BE2C (cell line): ENCODE measurements at regions not wholly inside any gene's neighbourhood (a gene's known extent, or its start where the extent isn't known, plus 50 kb on each side); places are given as distances from the start of the nearest gene placed in this dataset.

Source experiments
- DNase-seq: peaks from one replicate; pipeline ENCODE4 v3.0.0-alpha.2; 2020
- H3K27me3 ChIP-seq: fragments of 250-450 bp; sonication (Bioruptor Pico); 2 replicates; pipeline ENCODE4 v1.5.1; 2020; ENCODE audit warnings: mild to moderate bottlenecking
- H3K36me3 ChIP-seq: fragments of 250-450 bp; sonication (Bioruptor Pico); 2 replicates; pipeline ENCODE4 v1.5.1; 2020; ENCODE audit warnings: mild to moderate bottlenecking
- H3K4me1 ChIP-seq: fragments of 250-450 bp; sonication (Bioruptor Pico); 2 replicates; pipeline ENCODE4 v1.5.1; 2020
- H3K4me3 ChIP-seq: 2 replicates; pipeline ENCODE4 v1.5.1; 2011; ENCODE audit warnings: low read depth, low read length
- H3K9me3 ChIP-seq: fragments of 250-450 bp; sonication (Bioruptor Pico); 2 replicates; pipeline ENCODE4 v1.5.1; 2020
- CTCF ChIP-seq: IDR thresholded peaks from 2 replicates; pipeline ENCODE4 v1.5.1; 2012; ENCODE audit warnings: mild to moderate bottlenecking, low read depth, low read length

GRCh38 chr14:97709552-97709951, 912.4 kb downstream of the VRK1 start:
- no peaks in the 10 kb centered on the region for H3K4me1 ChIP-seq
- no peaks in the 10 kb centered on the region for H3K27me3 ChIP-seq
- no peak for DNase-seq
- no peaks in the 10 kb centered on the region for H3K9me3 ChIP-seq
- no peak overlapping the region for H3K4me3 ChIP-seq
- TF ChIP-seq CTCF: no peak
- no peaks in the 10 kb centered on the region for H3K36me3 ChIP-seq

- H3K4me1 ChIP-seq: no peaks in the 10 kb centered on the region
- H3K4me3 ChIP-seq: no peak overlapping the region
- no peak for TF ChIP-seq CTCF
- no peaks in the 10 kb centered on the region for H3K36me3 ChIP-seq
- no peaks in the 10 kb centered on the region for H3K27me3 ChIP-seq
- no peak for DNase-seq
- H3K9me3 ChIP-seq: no peaks in the 10 kb centered on the region
Observed at GRCh38 chr14:97710726-97711125, 913.5 kb downstream of the VRK1 start.

- TF ChIP-seq CTCF: no peak
- no peaks in the 10 kb centered on the region for H3K36me3 ChIP-seq
- H3K9me3 ChIP-seq: no peaks in the 10 kb centered on the region
- no peaks in the 10 kb centered on the region for H3K4me1 ChIP-seq
- no peak for DNase-seq
- H3K4me3 ChIP-seq: no peak overlapping the region
- no peaks in the 10 kb centered on the region for H3K27me3 ChIP-seq
Observed at GRCh38 chr14:97712471-97712870, 915.3 kb downstream of the VRK1 start.

GRCh38 chr14:97713023-97713422, 915.8 kb downstream of the VRK1 start:
- DNase-seq: no peak
- TF ChIP-seq CTCF: no peak
- no peaks in the 10 kb centered on the region for H3K27me3 ChIP-seq
- no peaks in the 10 kb centered on the region for H3K4me1 ChIP-seq
- no peak overlapping the region for H3K4me3 ChIP-seq
- no peaks in the 10 kb centered on the region for H3K9me3 ChIP-seq
- H3K36me3 ChIP-seq: no peaks in the 10 kb centered on the region

GRCh38 chr14:97718886-97719442, 921.8 kb downstream of the VRK1 start:
- H3K27me3 ChIP-seq: no peaks in the 10 kb centered on the region
- no peak overlapping the region for H3K4me3 ChIP-seq
- no peaks in the 10 kb centered on the region for H3K36me3 ChIP-seq
- no peaks in the 10 kb centered on the region for H3K4me1 ChIP-seq
- TF ChIP-seq CTCF: no peak
- no peaks in the 10 kb centered on the region for H3K9me3 ChIP-seq
- no peak for DNase-seq

- Histone ChIP-seq H3K4me3 (no peak overlapping the region), H3K9me3 (no peaks in the 10 kb centered on the region), H3K27me3 (no peaks in the 10 kb centered on the region), H3K36me3 (no peaks in the 10 kb centered on the region), H3K4me1 (no peaks in the 10 kb centered on the region)
- DNase-seq: no peak
- no peak for TF ChIP-seq CTCF
Observed at GRCh38 chr14:97719931-97720330, 922.7 kb downstream of the VRK1 start.
